Fibroblast of pulmonary artery (primary cell): ENCODE measurements at regions not wholly inside any gene's neighbourhood (a gene's known extent, or its start where the extent isn't known, plus 50 kb on each side); places are given as distances from the start of the nearest gene placed in this dataset.

Experiments used
- DNase-seq: peaks from one replicate; pipeline ENCODE4 v3.0.0-alpha.2; 2010; ENCODE audit warnings: low read depth
- H3K4me3 ChIP-seq: replicated peaks from 2 replicates; pipeline ENCODE4 v1.5.1; 2011; ENCODE audit warnings: low read depth, mild to moderate bottlenecking, control low read depth, low read length, moderate library complexity
- CTCF ChIP-seq: IDR thresholded peaks from 2 replicates; pipeline ENCODE4 v1.5.1; 2011; ENCODE audit warnings: mild to moderate bottlenecking, control low read depth, low read length, inconsistent platforms; ENCODE audit errors: missing control alignments

- no peak for TF ChIP-seq CTCF
- no peak overlapping the region for H3K4me3 ChIP-seq
- peak; percentile 8 for DNase-seq
Measured at GRCh38 chr2:172181840-172182239, 79.1 kb upstream of the DLX2 start.

- DNase-seq, result no peak
- TF ChIP-seq CTCF, result no peak
- no peak overlapping the region for H3K4me3 ChIP-seq
Measured at GRCh38 chr2:172182624-172183023, 79.9 kb upstream of the DLX2 start.

GRCh38 chr2:172193331-172194089 lies 90.8 kb upstream of the DLX2 start:
- DNase-seq, result no peak
- H3K4me3 ChIP-seq, result no peak overlapping the region
- TF ChIP-seq CTCF, result no peak

GRCh38 chr2:172195836-172196376 lies 93.2 kb upstream of the DLX2 start:
- H3K4me3 ChIP-seq, result no peak overlapping the region
- TF ChIP-seq CTCF, result no peak
- no peak for DNase-seq

- DNase-seq, result no peak
- no peak overlapping the region for H3K4me3 ChIP-seq
- no peak for TF ChIP-seq CTCF
Measured at GRCh38 chr2:172196768-172197431, 94.2 kb upstream of the DLX2 start.

GRCh38 chr2:172198361-172198760 lies 95.7 kb upstream of the DLX2 start:
- TF ChIP-seq CTCF, result no peak
- H3K4me3 ChIP-seq, result no peak overlapping the region
- no peak for DNase-seq

GRCh38 chr2:172198908-172199307 lies 96.2 kb upstream of the DLX2 start:
- TF ChIP-seq CTCF, result no peak
- no peak overlapping the region for H3K4me3 ChIP-seq
- no peak for DNase-seq
